Breast epithelium (tissue), 4 donors: ENCODE measurements at regions not wholly inside any gene's neighbourhood (a gene's known extent, or its start where the extent isn't known, plus 50 kb on each side); places are given as distances from the start of the nearest gene placed in this dataset.

Source experiments
- DNase-seq, 2 donors: peaks; one replicate each; pipeline ENCODE4 v3.0.0-alpha.2; 2019; ENCODE audit warnings: low spot score in 2 of 2
- H3K27ac ChIP-seq, 2 donors: fragments of 200-600 bp; sonication (generic) in 1 of 2; one replicate each; pipeline ENCODE4 v1.5.1; 2016 to 2019; ENCODE audit warnings: mild to moderate bottlenecking in 1 of 2
- H3K27me3 ChIP-seq, 2 donors: fragments of 200-600 bp; sonication (generic) in 1 of 2; one replicate each; pipeline versions ENCODE4 v1.5.1 to v1.6.0; 2017 to 2019; ENCODE audit warnings: control low read depth in 1 of 2, mild to moderate bottlenecking in 1 of 2
- H3K36me3 ChIP-seq: fragments of 200-600 bp; one replicate; pipeline ENCODE4 v1.5.1; 2019
- H3K4me1 ChIP-seq, 2 donors: fragments of 200-600 bp; sonication (generic); one replicate each; pipeline ENCODE4 v1.5.1; 2016 to 2019; ENCODE audit warnings: control low read depth in 1 of 2
- H3K4me3 ChIP-seq, 3 donors: fragments of 200-600 bp; sonication (generic); 1 replicate in 2 of 3; 2 replicates in 1 of 3; pipeline ENCODE4 v1.5.1; 2016 to 2019; ENCODE audit warnings: mild to moderate bottlenecking in 3 of 3, moderate library complexity in 2 of 3
- H3K9me3 ChIP-seq, 2 donors: fragments of 200-600 bp; sonication (generic) in 1 of 2; one replicate each; pipeline ENCODE4 v1.5.1; 2016 to 2019; ENCODE audit warnings: control low read depth in 1 of 2
- CTCF ChIP-seq, 3 donors: fragments of 450-650 bp; IDR thresholded peaks; one replicate each; pipeline ENCODE4 v1.5.1; 2016 to 2017; ENCODE audit warnings: antibody characterized with exemption in 3 of 3, mild to moderate bottlenecking in 3 of 3, moderate library complexity in 3 of 3
- POLR2A ChIP-seq: fragments of 450-650 bp; IDR thresholded peaks from one replicate; pipeline ENCODE4 v1.6.1; 2016; ENCODE audit warnings: antibody characterized with exemption, mild to moderate bottlenecking, moderate library complexity
- POLR2AphosphoS5 ChIP-seq, 3 donors: sonication (generic); formaldehyde crosslinking; IDR thresholded peaks; one replicate each; pipeline ENCODE4 v1.6.1; 2017; ENCODE audit warnings: antibody characterized with exemption in 3 of 3
- intact Hi-C: fragments of 100-400 bp; cut with DNase I; formaldehyde crosslinking; loops from one replicate; pipeline ENCODE4 v1.15.1; 2023; ENCODE audit warnings: low total_unique reads

GRCh38 chr1:59156526-59157199 lies 140.2 kb upstream of the FGGY start:
- Histone ChIP-seq H3K9me3 (peaks cover 0 to 6% of the 10 kb centered on the region in 2 donors), H3K4me1 (no peaks in the 10 kb centered on the region), H3K4me3 (no peak overlapping the region), H3K27ac (no peak overlapping the region), H3K36me3 (no peaks in the 10 kb centered on the region), H3K27me3 (no peaks in the 10 kb centered on the region)
- DNase-seq: no peak
- intact Hi-C loops: no loop called here
- TF ChIP-seq POLR2AphosphoS5 (IDR thresholded peaks at IDR 0.05): no peak
- no peak for TF ChIP-seq POLR2A
- TF ChIP-seq CTCF (IDR thresholded peaks at IDR 0.05): no peak

- H3K9me3 ChIP-seq: peaks cover 0 to 6% of the 10 kb centered on the region in 2 donors
These were observed 138.6 kb upstream of the FGGY start for GRCh38 chr1:59158321-59158720.

GRCh38 chr1:59159557-59160203 lies 137.2 kb upstream of the FGGY start:
- H3K27ac ChIP-seq: no peak overlapping the region
- no peak overlapping the region for H3K4me3 ChIP-seq
- H3K9me3 ChIP-seq: peaks cover 0 to 6% of the 10 kb centered on the region in 2 donors
- intact Hi-C loops: no loop called here
- H3K27me3 ChIP-seq: no peaks in the 10 kb centered on the region
- DNase-seq: no peak
- no peaks in the 10 kb centered on the region for H3K4me1 ChIP-seq
- no peaks in the 10 kb centered on the region for H3K36me3 ChIP-seq
- TF ChIP-seq CTCF (IDR thresholded peaks at IDR 0.05) (no peak), POLR2AphosphoS5 (IDR thresholded peaks at IDR 0.05) (no peak), POLR2A (no peak)

More at GRCh38 chr1:59158321-59158720, 138.6 kb upstream of the FGGY start:
- TF ChIP-seq CTCF (IDR thresholded peaks at IDR 0.05): no peak
- no peak for TF ChIP-seq POLR2AphosphoS5 (IDR thresholded peaks at IDR 0.05)
- TF ChIP-seq POLR2A: no peak
- intact Hi-C loops: no loop called here
- Histone ChIP-seq H3K27me3 (no peaks in the 10 kb centered on the region), H3K4me3 (no peak overlapping the region), H3K27ac (no peak overlapping the region), H3K4me1 (no peaks in the 10 kb centered on the region), H3K36me3 (no peaks in the 10 kb centered on the region)
- DNase-seq: no peak

- no peak for DNase-seq
- Histone ChIP-seq H3K27me3 (no peaks in the 10 kb centered on the region), H3K4me3 (no peak overlapping the region), H3K9me3 (peaks cover 0 to 6% of the 10 kb centered on the region in 2 donors), H3K36me3 (no peaks in the 10 kb centered on the region), H3K27ac (no peak overlapping the region), H3K4me1 (no peaks in the 10 kb centered on the region)
- TF ChIP-seq POLR2AphosphoS5 (IDR thresholded peaks at IDR 0.05): no peak
- no peak for TF ChIP-seq POLR2A
- TF ChIP-seq CTCF (IDR thresholded peaks at IDR 0.05): no peak
- intact Hi-C loops: no loop called here
These were observed 135.8 kb upstream of the FGGY start for GRCh38 chr1:59161136-59161535.

- H3K9me3 ChIP-seq: peaks cover 0 to 6% of the 10 kb centered on the region in 2 donors
- no peaks in the 10 kb centered on the region for H3K36me3 ChIP-seq
- H3K4me3 ChIP-seq: no peak overlapping the region
- H3K4me1 ChIP-seq: no peaks in the 10 kb centered on the region
- DNase-seq: no peak
- H3K27ac ChIP-seq: no peak overlapping the region
- intact Hi-C loops: no loop called here
- TF ChIP-seq CTCF (IDR thresholded peaks at IDR 0.05): no peak
- TF ChIP-seq POLR2A: no peak
- TF ChIP-seq POLR2AphosphoS5 (IDR thresholded peaks at IDR 0.05): no peak
- H3K27me3 ChIP-seq: no peaks in the 10 kb centered on the region
These were observed 134.2 kb upstream of the FGGY start for GRCh38 chr1:59162665-59163064.
